ENCODE measurements at regions not wholly inside any gene's neighbourhood (a gene's known extent, or its start where the extent isn't known, plus 50 kb on each side); places are given as distances from the start of the nearest gene placed in this dataset.

DNA sequence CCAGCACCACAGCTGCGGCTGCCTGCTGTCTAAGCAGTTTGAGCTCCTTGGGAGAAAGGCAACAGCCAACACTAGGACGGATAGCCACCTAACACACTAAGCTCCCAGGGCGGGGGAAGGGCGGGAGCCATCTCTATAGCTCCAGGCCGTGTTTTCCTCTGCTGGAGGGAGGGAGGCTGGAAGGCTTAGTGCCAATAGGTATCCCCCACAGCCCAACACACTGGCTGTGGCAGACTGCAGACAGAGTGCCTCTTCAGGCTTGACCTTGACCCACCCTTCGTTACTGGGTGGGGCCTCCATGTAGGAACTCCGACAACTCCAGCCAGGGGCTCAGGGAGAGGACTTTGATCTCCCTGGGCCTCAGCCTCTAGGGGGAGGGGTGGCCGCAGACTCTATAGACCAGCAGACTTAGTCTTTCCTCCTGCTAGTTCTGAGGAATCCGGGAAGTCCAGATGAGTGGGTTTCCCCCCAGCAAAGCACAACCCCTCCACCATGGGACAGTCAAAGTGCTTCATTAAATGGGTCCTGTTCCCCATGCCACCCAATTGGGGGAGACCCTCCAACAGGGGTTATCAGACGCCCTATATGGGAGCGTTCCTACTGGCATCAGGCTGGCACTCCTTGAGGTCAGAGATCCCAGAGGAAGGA lies 314.4 kb upstream of the MKI67 start:
- peaks cover 52% of the 10 kb centered on the region for H3K9me3 Mint-ChIP-seq
- H3K36me3 Mint-ChIP-seq (ENCODE audit: low read depth): 0 out of 2 replicates have a peak, but pooled peaks cover 5% of the 10 kb centered on the region
- H3K4me3 Mint-ChIP-seq: no peak overlapping the region
- no peak for TF ChIP-seq CTCF (IDR thresholded peaks at IDR 0.05)
- no peak overlapping the region for H3K27ac Mint-ChIP-seq
- no peaks in the 10 kb centered on the region for H3K27me3 Mint-ChIP-seq (ENCODE audit: insufficient read depth)
- H3K4me1 Mint-ChIP-seq (ENCODE audit: low read depth): no peaks in the 10 kb centered on the region
- DNase-seq: no peak

- Mint-ChIP-seq H3K36me3 (ENCODE audit: low read depth) (no peaks in the 10 kb centered on the region), H3K27me3 (ENCODE audit: insufficient read depth) (no peaks in the 10 kb centered on the region), H3K27ac (no peak overlapping the region), H3K4me3 (no peak overlapping the region), H3K9me3 (peaks cover 50% of the 10 kb centered on the region), H3K4me1 (ENCODE audit: low read depth) (no peaks in the 10 kb centered on the region)
- no peak for TF ChIP-seq CTCF (IDR thresholded peaks at IDR 0.05)
- no peak for DNase-seq
Observed at GRCh38 chr10:128443925-128444518, 317.8 kb upstream of the MKI67 start.

- no peak overlapping the region for H3K27ac Mint-ChIP-seq
- no peaks in the 10 kb centered on the region for H3K4me1 Mint-ChIP-seq (ENCODE audit: low read depth)
- TF ChIP-seq CTCF (IDR thresholded peaks at IDR 0.05): no peak
- no peak for DNase-seq
- peaks cover 40% of the 10 kb centered on the region for H3K9me3 Mint-ChIP-seq
- no peaks in the 10 kb centered on the region for H3K36me3 Mint-ChIP-seq (ENCODE audit: low read depth)
- no peak overlapping the region for H3K4me3 Mint-ChIP-seq
- H3K27me3 Mint-ChIP-seq (ENCODE audit: insufficient read depth): no peaks in the 10 kb centered on the region
Observed at GRCh38 chr10:128448796-128449195, 322.6 kb upstream of the MKI67 start.

- Mint-ChIP-seq H3K36me3 (ENCODE audit: low read depth) (no peaks in the 10 kb centered on the region), H3K9me3 (peaks cover 53% of the 10 kb centered on the region), H3K27me3 (ENCODE audit: insufficient read depth) (no peaks in the 10 kb centered on the region), H3K27ac (no peak overlapping the region), H3K4me3 (no peak overlapping the region), H3K4me1 (ENCODE audit: low read depth) (no peaks in the 10 kb centered on the region)
- TF ChIP-seq CTCF (IDR thresholded peaks at IDR 0.05): no peak
- no peak for DNase-seq
Observed at GRCh38 chr10:128451879-128452278, 325.7 kb upstream of the MKI67 start.

GRCh38 chr10:128456271-128456670 lies 330.0 kb upstream of the MKI67 start:
- TF ChIP-seq CTCF (IDR thresholded peaks at IDR 0.05): no peak
- no peak for DNase-seq
- Mint-ChIP-seq H3K27me3 (ENCODE audit: insufficient read depth) (no peaks in the 10 kb centered on the region; the same call in 1 of the 2 replicates), H3K4me3 (no peak overlapping the region), H3K9me3 (peaks cover 71% of the 10 kb centered on the region), H3K36me3 (ENCODE audit: low read depth) (no peaks in the 10 kb centered on the region), H3K27ac (no peak overlapping the region), H3K4me1 (ENCODE audit: low read depth) (no peaks in the 10 kb centered on the region)

All from HFFc6 (cell line).